ENCODE measurements at regions not wholly inside any gene's neighbourhood (a gene's known extent, or its start where the extent isn't known, plus 50 kb on each side); places are given as distances from the start of the nearest gene placed in this dataset.

DNA sequence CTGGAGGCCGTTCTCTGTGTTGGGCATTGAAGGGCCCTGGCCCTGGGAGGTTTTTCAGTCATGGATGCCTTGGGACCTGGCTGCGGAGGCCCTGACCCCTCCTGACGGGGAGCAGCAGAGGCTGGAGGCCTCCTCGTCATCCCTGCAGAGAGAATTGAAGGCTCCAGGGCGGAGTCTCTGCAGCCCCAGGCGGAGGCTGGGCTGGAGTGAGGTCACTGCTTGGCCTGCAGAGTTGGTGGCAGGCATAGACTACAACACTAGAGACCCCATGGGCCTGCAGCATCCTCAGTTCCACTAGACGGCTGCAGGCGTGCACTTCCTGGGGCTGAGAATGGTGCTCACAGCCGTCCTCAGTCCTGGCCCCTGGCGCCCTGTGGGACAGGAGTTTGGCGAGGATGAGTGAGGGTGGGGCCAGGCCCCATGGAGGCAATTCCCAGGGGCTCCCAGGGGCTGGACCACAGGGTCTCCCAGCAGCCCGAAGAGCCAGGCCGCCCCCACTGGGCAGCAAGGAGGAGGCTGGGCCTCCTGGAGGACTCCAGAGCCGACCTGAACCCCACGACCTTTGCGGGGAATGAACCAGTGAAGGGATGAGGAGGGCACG, 1194.9 kb downstream of the BRD1 start:
- TF ChIP-seq MXI1 (IDR thresholded peaks at IDR 0.05; ENCODE audit: borderline replicate concordance, low read depth, low read length), result no peak
- TF ChIP-seq, protein P1, sequence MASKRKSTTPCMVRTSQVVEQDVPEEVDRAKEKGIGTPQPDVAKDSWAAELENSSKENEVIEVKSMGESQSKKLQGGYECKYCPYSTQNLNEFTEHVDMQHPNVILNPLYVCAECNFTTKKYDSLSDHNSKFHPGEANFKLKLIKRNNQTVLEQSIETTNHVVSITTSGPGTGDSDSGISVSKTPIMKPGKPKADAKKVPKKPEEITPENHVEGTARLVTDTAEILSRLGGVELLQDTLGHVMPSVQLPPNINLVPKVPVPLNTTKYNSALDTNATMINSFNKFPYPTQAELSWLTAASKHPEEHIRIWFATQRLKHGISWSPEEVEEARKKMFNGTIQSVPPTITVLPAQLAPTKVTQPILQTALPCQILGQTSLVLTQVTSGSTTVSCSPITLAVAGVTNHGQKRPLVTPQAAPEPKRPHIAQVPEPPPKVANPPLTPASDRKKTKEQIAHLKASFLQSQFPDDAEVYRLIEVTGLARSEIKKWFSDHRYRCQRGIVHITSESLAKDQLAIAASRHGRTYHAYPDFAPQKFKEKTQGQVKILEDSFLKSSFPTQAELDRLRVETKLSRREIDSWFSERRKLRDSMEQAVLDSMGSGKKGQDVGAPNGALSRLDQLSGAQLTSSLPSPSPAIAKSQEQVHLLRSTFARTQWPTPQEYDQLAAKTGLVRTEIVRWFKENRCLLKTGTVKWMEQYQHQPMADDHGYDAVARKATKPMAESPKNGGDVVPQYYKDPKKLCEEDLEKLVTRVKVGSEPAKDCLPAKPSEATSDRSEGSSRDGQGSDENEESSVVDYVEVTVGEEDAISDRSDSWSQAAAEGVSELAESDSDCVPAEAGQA (IDR thresholded peaks at IDR 0.05; ENCODE audit: low read depth), result no peak
- TF ChIP-seq, protein P1 (CRISPR knock-in tag; IDR thresholded peaks at IDR 0.05; ENCODE audit: borderline replicate concordance), result no peak

Measured in HepG2 (cell line).